Chondrocyte (in vitro differentiated cells): ENCODE measurements at regions not wholly inside any gene's neighbourhood (a gene's known extent, or its start where the extent isn't known, plus 50 kb on each side); places are given as distances from the start of the nearest gene placed in this dataset.

ENCODE experiments used
- DNase-seq: peaks from one replicate; pipeline ENCODE4 v3.0.0; 2021; ENCODE audit warnings: mixed read lengths, low spot score
- H3K27ac Mint-ChIP-seq: one replicate; pipeline ENCODE4 v1.8.0; 2021; ENCODE audit warnings: mild to moderate bottlenecking, moderate library complexity, mixed read lengths; ENCODE audit not compliant: unreplicated experiment
- H3K27me3 Mint-ChIP-seq: 2 replicates; pipeline ENCODE4 v1.8.0; 2021; ENCODE audit warnings: low read depth, mixed read lengths
- H3K36me3 Mint-ChIP-seq: 2 replicates; pipeline ENCODE4 v1.8.0; 2021; ENCODE audit warnings: low read depth, mixed read lengths
- H3K4me1 Mint-ChIP-seq: 2 replicates; pipeline ENCODE4 v1.8.0; 2021; ENCODE audit warnings: low read depth, mild to moderate bottlenecking, mixed read lengths
- H3K4me3 Mint-ChIP-seq: one replicate; pipeline ENCODE4 v1.8.0; 2021; ENCODE audit warnings: mild to moderate bottlenecking, moderate library complexity, mixed read lengths; ENCODE audit not compliant: unreplicated experiment
- H3K9me3 Mint-ChIP-seq: 2 replicates; pipeline ENCODE4 v1.8.0; 2021; ENCODE audit warnings: low read depth, mixed read lengths
- CTCF ChIP-seq: fragments of 200-600 bp; sonication (generic); IDR thresholded peaks from 2 replicates; pipeline ENCODE4 v1.5.0; 2021; ENCODE audit warnings: antibody characterized with exemption, mild to moderate bottlenecking, moderate library complexity

- TF ChIP-seq CTCF, result no peak
- Mint-ChIP-seq H3K36me3 (peaks cover 2% of the 10 kb centered on the region), H3K9me3 (no peaks in the 10 kb centered on the region), H3K4me1 (peaks cover 14% of the 10 kb centered on the region), H3K27ac (no peak overlapping the region), H3K27me3 (peaks cover 4% of the 10 kb centered on the region), H3K4me3 (no peak overlapping the region)
- DNase-seq, result no peak
Observed at GRCh38 chr13:50613356-50613831, 230.1 kb downstream of the DLEU7 start.

GRCh38 chr13:50615234-50615633 lies 228.3 kb downstream of the DLEU7 start:
- no peaks in the 10 kb centered on the region for H3K9me3 Mint-ChIP-seq
- TF ChIP-seq CTCF, result no peak
- no peak overlapping the region for H3K27ac Mint-ChIP-seq
- DNase-seq, result no peak
- peaks cover 12% of the 10 kb centered on the region for H3K4me1 Mint-ChIP-seq
- H3K27me3 Mint-ChIP-seq, result no peaks in the 10 kb centered on the region
- no peaks in the 10 kb centered on the region for H3K36me3 Mint-ChIP-seq
- no peak overlapping the region for H3K4me3 Mint-ChIP-seq

GRCh38 chr13:50616101-50616500 lies 227.4 kb downstream of the DLEU7 start:
- TF ChIP-seq CTCF, result no peak
- H3K27me3 Mint-ChIP-seq, result no peaks in the 10 kb centered on the region
- H3K27ac Mint-ChIP-seq, result no peak overlapping the region
- no peaks in the 10 kb centered on the region for H3K36me3 Mint-ChIP-seq
- no peak overlapping the region for H3K4me3 Mint-ChIP-seq
- no peaks in the 10 kb centered on the region for H3K9me3 Mint-ChIP-seq
- H3K4me1 Mint-ChIP-seq, result peaks cover 12% of the 10 kb centered on the region
- no peak for DNase-seq

GRCh38 chr13:50617134-50617721 lies 226.3 kb downstream of the DLEU7 start:
- H3K9me3 Mint-ChIP-seq, result no peaks in the 10 kb centered on the region
- DNase-seq, result no peak
- peaks cover 12% of the 10 kb centered on the region for H3K4me1 Mint-ChIP-seq
- no peaks in the 10 kb centered on the region for H3K36me3 Mint-ChIP-seq
- TF ChIP-seq CTCF, result no peak
- H3K27ac Mint-ChIP-seq, result peak overlapping the region; percentile 27
- H3K27me3 Mint-ChIP-seq, result no peaks in the 10 kb centered on the region
- no peak overlapping the region for H3K4me3 Mint-ChIP-seq

GRCh38 chr13:50618206-50618605 lies 225.3 kb downstream of the DLEU7 start:
- H3K4me1 Mint-ChIP-seq, result peaks cover 12% of the 10 kb centered on the region
- no peak for DNase-seq
- H3K27me3 Mint-ChIP-seq, result no peaks in the 10 kb centered on the region
- H3K36me3 Mint-ChIP-seq, result no peaks in the 10 kb centered on the region
- no peak overlapping the region for H3K4me3 Mint-ChIP-seq
- no peak for TF ChIP-seq CTCF
- H3K27ac Mint-ChIP-seq, result no peak overlapping the region
- H3K9me3 Mint-ChIP-seq, result no peaks in the 10 kb centered on the region
